HG03066 (cell line): ENCODE measurements at regions not wholly inside any gene's neighbourhood (a gene's known extent, or its start where the extent isn't known, plus 50 kb on each side); places are given as distances from the start of the nearest gene placed in this dataset.

Experiments used
- ATAC-seq: cut with Tn5 transposase; IDR thresholded peaks from one replicate; pipeline ENCODE4 v1.9.1; 2021; ENCODE audit warnings: low read depth; ENCODE audit not compliant: unreplicated experiment

GRCh38 chr1:39134768-39135333 lies 69.6 kb upstream of the MACF1 start:
- no peak for ATAC-seq

- no peak for ATAC-seq
Observed at GRCh38 chr1:39136638-39137037, 67.9 kb upstream of the MACF1 start.

DNA sequence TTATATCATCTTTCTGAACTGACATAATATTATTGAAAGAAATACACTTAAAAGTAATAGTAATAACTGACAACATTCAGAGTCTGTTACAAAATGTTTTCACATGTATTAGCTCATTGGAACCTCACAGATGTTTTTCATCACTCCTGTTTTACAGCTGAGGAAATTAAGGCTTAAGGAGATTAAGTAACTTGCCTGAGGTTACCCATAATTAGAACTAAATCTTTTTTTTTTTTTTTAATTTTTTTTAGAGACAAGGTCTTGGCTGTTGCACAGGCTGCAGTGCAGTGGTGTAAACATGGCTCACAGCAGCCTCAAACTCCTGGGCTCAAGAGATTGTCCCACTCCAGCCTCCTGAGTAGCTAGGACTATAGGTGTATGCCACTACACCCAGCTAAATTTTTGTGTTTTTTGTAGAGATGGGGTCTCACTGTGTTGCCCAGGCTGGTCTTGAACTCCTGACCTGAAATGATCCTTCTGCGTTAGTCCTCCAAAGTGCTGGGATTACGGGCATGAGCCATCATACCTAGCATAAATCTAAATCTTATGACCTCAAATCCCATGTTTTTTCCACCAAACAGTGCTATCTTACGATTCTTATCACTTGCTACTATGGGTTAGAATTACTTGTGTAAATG lies 64.7 kb upstream of the MACF1 start:
- no peak for ATAC-seq

DNA sequence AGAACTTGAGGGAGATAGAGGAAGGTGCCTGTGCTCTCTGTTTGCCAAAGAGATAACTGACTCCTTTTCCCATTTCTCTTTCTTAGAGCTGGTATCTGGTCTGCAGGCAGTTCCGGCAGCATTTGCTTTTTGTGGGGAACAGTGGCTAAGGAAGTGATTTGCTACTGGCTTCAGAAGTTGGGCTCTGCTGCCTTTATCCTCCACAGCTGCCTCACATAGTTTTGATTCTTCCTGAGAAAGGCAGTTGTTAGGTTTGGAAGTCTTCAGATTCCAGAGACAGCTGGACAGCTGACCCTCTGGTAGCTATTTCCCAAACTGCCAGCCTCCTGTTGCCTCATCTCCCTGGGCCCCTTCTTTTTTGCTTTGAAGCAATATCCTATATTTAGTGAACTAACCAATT lies 62.6 kb upstream of the MACF1 start:
- no peak for ATAC-seq

DNA sequence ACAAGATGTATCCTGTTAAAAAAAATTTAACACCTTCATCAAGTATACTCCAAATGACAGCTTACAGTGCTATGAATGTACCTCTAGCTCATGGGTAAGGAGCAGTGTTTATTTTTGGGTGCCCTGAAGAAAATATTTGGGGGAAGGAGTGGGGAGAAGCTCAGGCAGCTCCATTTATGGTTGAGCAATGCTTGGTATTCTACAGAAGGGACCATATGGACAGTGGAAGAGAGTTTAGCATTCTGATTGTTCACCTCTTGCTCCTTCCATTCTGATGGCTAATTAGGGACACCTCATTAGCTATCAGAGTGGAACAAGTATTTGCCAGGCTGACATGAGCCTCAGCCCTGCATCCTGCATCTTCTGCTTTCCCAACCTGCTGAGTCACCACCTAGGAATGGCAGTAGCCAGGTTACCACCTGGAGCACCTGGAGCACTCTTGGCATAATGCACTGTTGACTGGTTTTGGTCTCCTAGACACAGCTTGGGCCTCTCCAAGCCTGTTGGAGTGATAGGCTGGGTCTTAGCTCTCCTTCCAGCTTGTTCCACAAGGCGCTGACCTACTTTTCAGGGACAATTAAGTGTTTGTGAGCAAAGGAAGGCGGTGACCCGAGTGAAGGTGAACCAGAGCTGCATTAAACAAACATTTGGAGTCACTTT lies 62.0 kb upstream of the MACF1 start:
- no peak for ATAC-seq

DNA sequence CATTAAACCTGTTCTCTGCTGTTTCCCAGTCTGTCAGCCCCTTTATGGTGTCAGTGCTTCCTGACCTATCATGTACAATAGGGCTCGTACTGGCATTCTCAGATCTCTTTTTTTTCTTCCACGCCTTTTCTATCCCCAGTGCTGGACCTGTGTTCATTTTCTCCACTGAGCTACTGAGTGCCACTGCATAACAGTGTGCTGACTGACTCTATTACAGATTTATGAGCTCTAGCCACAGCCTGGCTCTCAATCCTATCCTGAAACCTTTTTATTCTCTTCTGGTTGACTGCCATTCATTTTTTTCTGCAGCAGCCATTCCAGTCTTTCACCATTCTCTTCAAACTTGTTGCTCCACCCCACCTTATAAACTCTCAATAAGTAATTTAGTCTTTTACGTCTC lies 59.6 kb upstream of the MACF1 start:
- no peak for ATAC-seq

DNA sequence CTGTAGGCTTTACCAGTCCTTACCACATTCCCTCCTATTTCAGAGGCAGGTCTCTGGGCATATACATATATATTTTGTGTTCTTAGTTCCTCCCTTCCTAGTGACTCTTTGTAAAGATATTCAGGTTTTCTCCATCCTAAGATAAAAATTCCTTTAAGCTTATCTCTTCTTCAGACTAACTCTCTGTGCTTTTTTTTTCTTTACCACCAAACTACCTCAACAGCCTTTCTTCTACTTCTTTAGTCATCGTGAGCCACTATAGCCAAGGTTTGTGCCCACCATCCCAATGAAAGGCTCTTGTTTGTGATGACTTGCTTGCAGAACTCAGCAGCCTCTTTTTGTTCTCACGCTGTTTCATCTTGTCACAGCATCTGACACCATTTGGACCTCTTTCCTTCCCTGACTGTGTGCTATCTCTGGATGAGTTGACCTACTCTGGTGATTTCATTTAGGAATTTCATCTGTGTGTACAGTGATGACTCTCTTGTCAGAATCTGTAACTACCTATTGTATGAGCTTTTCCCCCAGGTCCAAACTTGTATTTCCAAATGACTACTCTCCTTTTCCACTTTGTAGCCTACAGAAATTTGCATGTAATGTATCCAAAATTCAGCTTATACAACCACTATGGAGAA lies 59.0 kb upstream of the MACF1 start:
- no peak for ATAC-seq

DNA sequence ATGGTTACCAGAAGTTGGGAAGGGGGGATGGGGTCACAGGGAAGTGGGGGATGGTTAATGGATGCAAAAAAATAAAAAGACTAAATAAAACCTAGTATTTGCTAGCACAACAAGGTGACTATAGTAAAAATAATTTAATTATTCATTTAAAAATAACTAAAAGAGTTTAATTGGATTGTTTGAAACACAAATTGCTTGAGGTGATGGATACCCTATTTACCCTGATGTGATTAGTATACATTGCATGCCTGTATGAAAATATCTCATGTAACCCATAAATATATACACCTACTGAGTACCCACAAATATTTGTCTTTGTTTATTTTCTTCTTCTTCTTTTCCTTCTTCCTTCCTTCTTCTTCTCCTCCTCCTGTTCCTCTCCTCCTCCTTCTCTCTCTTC lies 57.8 kb upstream of the MACF1 start:
- no peak for ATAC-seq

GRCh38 chr1:39147099-39148025 lies 57.1 kb upstream of the MACF1 start:
- ATAC-seq = no peak

GRCh38 chr1:39148942-39149341 lies 55.6 kb upstream of the MACF1 start:
- ATAC-seq = no peak

DNA sequence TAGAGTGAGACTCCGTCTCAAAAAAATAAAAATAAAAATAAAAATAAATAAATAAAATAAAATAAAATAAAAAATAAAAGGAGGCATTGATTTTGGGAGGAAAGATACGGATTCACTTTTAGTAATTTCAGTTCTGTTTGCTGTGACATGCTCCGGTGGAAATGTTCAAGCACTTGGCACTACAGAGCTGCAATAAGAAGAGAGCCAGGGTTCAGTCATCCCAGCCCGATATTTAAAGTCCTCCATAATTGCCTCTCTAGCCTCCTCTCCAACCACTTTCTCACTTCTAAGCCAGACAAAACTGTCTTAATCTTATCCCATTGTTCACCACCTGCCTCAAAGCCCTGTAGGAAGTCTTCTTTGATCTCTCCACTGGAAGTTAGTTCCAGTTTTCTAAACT lies 55.0 kb upstream of the MACF1 start:
- ATAC-seq = no peak

- no peak for ATAC-seq
Observed at GRCh38 chr1:39150779-39151178, 53.7 kb upstream of the MACF1 start.

- no peak for ATAC-seq
Observed at GRCh38 chr1:39151267-39151666, 53.2 kb upstream of the MACF1 start.

DNA sequence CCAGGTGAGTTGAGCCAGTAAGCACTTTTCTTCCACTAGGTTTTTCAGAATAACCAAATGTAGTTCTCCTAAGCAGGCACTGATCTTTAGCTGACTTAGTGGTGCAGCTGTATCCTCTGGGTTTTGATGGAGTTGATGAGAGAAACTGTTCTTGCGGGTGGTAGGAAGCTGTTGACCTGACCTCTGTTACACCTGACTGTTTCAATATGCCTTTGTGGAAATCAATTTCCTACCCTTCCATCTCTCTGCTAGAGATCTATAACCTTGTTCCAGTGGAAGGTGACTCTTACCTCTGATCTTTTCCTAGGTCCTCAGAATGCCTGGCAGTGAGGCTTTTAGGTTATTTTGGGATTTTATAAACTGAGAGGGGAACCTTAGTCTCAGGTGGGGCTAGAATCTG lies 51.6 kb upstream of the MACF1 start:
- ATAC-seq = no peak

GRCh38 chr1:39153684-39154083 lies 50.8 kb upstream of the MACF1 start:
- ATAC-seq = no peak

- ATAC-seq = no peak
Observed at GRCh38 chr1:39154553-39155421, 49.7 kb upstream of the MACF1 start.
